Activated naive CD4-positive, alpha-beta T cell treated with anti-CD3 and anti-CD28 coated beads, Interleukin-2, amount 10 ng/mL, durations not matched to agents 7 days and 5 days (primary cell): ENCODE measurements at regions not wholly inside any gene's neighbourhood (a gene's known extent, or its start where the extent isn't known, plus 50 kb on each side); places are given as distances from the start of the nearest gene placed in this dataset.
"Not testable (repeated sequence)": the region's sequence is repeated elsewhere in the genome, so short reads cannot be mapped to it uniquely, and the experiment has no call there.

Source experiments
- CTCF ChIA-PET: fragments of 350-600 bp; sonication (Branson Sonifier 250); formaldehyde crosslinking; loops from one replicate; lab custom pipeline; 2021; ENCODE audit warnings: antibody characterized with exemption; lab: Charles Lee
- DNase-seq: peaks from one replicate; pipeline ENCODE4 v3.0.0-alpha.2; 2020
- H3K27ac Mint-ChIP-seq: one replicate; pipeline ENCODE4 v1.8.0; 2021; ENCODE audit warnings: mild to moderate bottlenecking, moderate library complexity, mixed read lengths
- H3K27me3 Mint-ChIP-seq: one replicate; pipeline ENCODE4 v1.8.0; 2021; ENCODE audit warnings: mild to moderate bottlenecking, mixed read lengths
- H3K36me3 Mint-ChIP-seq: one replicate; pipeline ENCODE4 v1.8.0; 2021; ENCODE audit warnings: mixed read lengths
- H3K4me1 Mint-ChIP-seq: one replicate; pipeline ENCODE4 v1.8.0; 2021; ENCODE audit warnings: mixed read lengths
- H3K4me3 Mint-ChIP-seq: one replicate; pipeline ENCODE4 v1.8.0; 2021; ENCODE audit warnings: mild to moderate bottlenecking, moderate library complexity, mixed read lengths
- H3K9me3 Mint-ChIP-seq: one replicate; pipeline ENCODE4 v1.8.0; 2021; ENCODE audit warnings: mixed read lengths

- H3K4me3 Mint-ChIP-seq = no peak overlapping the region
- no peak for DNase-seq
- H3K4me1 Mint-ChIP-seq = no peaks in the 10 kb centered on the region
- no peak overlapping the region for H3K27ac Mint-ChIP-seq
- CTCF ChIA-PET = no interaction called here
- peaks cover 10% of the 10 kb centered on the region for H3K9me3 Mint-ChIP-seq
- H3K27me3 Mint-ChIP-seq = no peaks in the 10 kb centered on the region
- H3K36me3 Mint-ChIP-seq = no peaks in the 10 kb centered on the region
Observed at GRCh38 chr7:52362521-52362920, 672.9 kb upstream of the POM121L12 start.

GRCh38 chr7:52360541-52360940 lies 674.9 kb upstream of the POM121L12 start:
- H3K27me3 Mint-ChIP-seq = no peaks in the 10 kb centered on the region

GRCh38 chr7:52355053-52355452 lies 680.4 kb upstream of the POM121L12 start:
- Mint-ChIP-seq H3K27me3 (no peaks in the 10 kb centered on the region), H3K9me3 (peaks cover 12% of the 10 kb centered on the region), H3K27ac (no peak overlapping the region), H3K36me3 (no peaks in the 10 kb centered on the region), H3K4me3 (no peak overlapping the region), H3K4me1 (no peaks in the 10 kb centered on the region)
- DNase-seq = no peak
- CTCF ChIA-PET = no interaction called here

More at GRCh38 chr7:52360541-52360940, 674.9 kb upstream of the POM121L12 start:
- DNase-seq = no peak
- CTCF ChIA-PET = no interaction called here
- H3K36me3 Mint-ChIP-seq = no peaks in the 10 kb centered on the region
- no peak overlapping the region for H3K27ac Mint-ChIP-seq
- H3K4me3 Mint-ChIP-seq = no peak overlapping the region
- no peaks in the 10 kb centered on the region for H3K4me1 Mint-ChIP-seq
- peaks cover 12% of the 10 kb centered on the region for H3K9me3 Mint-ChIP-seq

GRCh38 chr7:52352013-52352981 lies 683.1 kb upstream of the POM121L12 start:
- no peaks in the 10 kb centered on the region for H3K36me3 Mint-ChIP-seq
- no peak overlapping the region for H3K4me3 Mint-ChIP-seq
- DNase-seq = no peak
- H3K4me1 Mint-ChIP-seq = no peaks in the 10 kb centered on the region
- H3K27me3 Mint-ChIP-seq = no peaks in the 10 kb centered on the region
- CTCF ChIA-PET = no interaction called here
- peaks cover 9% of the 10 kb centered on the region for H3K9me3 Mint-ChIP-seq
- H3K27ac Mint-ChIP-seq = no peak overlapping the region

GRCh38 chr7:52344015-52344414 lies 691.4 kb upstream of the POM121L12 start:
- no peaks in the 10 kb centered on the region for H3K4me1 Mint-ChIP-seq
- no peaks in the 10 kb centered on the region for H3K36me3 Mint-ChIP-seq
- no peak for DNase-seq
- H3K9me3 Mint-ChIP-seq = peaks cover 12% of the 10 kb centered on the region
- no peak overlapping the region for H3K27ac Mint-ChIP-seq
- CTCF ChIA-PET = no interaction called here
- H3K4me3 Mint-ChIP-seq = no peak overlapping the region
- no peaks in the 10 kb centered on the region for H3K27me3 Mint-ChIP-seq

- no peak overlapping the region for H3K4me3 Mint-ChIP-seq
- no peak overlapping the region for H3K27ac Mint-ChIP-seq
- no peaks in the 10 kb centered on the region for H3K27me3 Mint-ChIP-seq
- H3K9me3 Mint-ChIP-seq = peaks cover 12% of the 10 kb centered on the region
- CTCF ChIA-PET = no interaction called here
- no peak for DNase-seq
- no peaks in the 10 kb centered on the region for H3K36me3 Mint-ChIP-seq
- H3K4me1 Mint-ChIP-seq = no peaks in the 10 kb centered on the region
Observed at GRCh38 chr7:52340067-52340466, 695.4 kb upstream of the POM121L12 start.

- H3K27ac Mint-ChIP-seq = peak overlapping the region; percentile 45
- H3K9me3 Mint-ChIP-seq = peaks cover 28% of the 10 kb centered on the region
- H3K36me3 Mint-ChIP-seq, CTCF ChIA-PET, H3K4me3 Mint-ChIP-seq, H3K4me1 Mint-ChIP-seq, H3K27me3 Mint-ChIP-seq: not testable (repeated sequence)
- peak; percentile 47 for DNase-seq
Observed at GRCh38 chr7:52328328-52328727, 707.1 kb upstream of the POM121L12 start.

GRCh38 chr7:52325237-52325636 lies 710.2 kb upstream of the POM121L12 start:
- no peak for DNase-seq
- H3K4me1 Mint-ChIP-seq = peaks cover 8% of the 10 kb centered on the region
- H3K9me3 Mint-ChIP-seq = peaks cover 25% of the 10 kb centered on the region
- no peak overlapping the region for H3K27ac Mint-ChIP-seq
- H3K36me3 Mint-ChIP-seq = peaks cover 3% of the 10 kb centered on the region
- H3K27me3 Mint-ChIP-seq = no peaks in the 10 kb centered on the region
- CTCF ChIA-PET = no interaction called here
- no peak overlapping the region for H3K4me3 Mint-ChIP-seq

- Mint-ChIP-seq H3K27me3 (no peaks in the 10 kb centered on the region), H3K9me3 (peaks cover 19% of the 10 kb centered on the region), H3K4me1 (peaks cover 3% of the 10 kb centered on the region), H3K4me3 (no peak overlapping the region), H3K27ac (no peak overlapping the region), H3K36me3 (no peaks in the 10 kb centered on the region)
- CTCF ChIA-PET = no interaction called here
- no peak for DNase-seq
Observed at GRCh38 chr7:52323202-52323746, 712.2 kb upstream of the POM121L12 start.

GRCh38 chr7:52320610-52321009 lies 714.8 kb upstream of the POM121L12 start:
- Mint-ChIP-seq H3K9me3 (peaks cover 17% of the 10 kb centered on the region), H3K27me3 (no peaks in the 10 kb centered on the region), H3K4me3 (no peak overlapping the region), H3K27ac (no peak overlapping the region), H3K4me1 (no peaks in the 10 kb centered on the region), H3K36me3 (no peaks in the 10 kb centered on the region)
- no peak for DNase-seq
- CTCF ChIA-PET = no interaction called here

- CTCF ChIA-PET = no interaction called here
- Mint-ChIP-seq H3K4me1 (no peaks in the 10 kb centered on the region), H3K36me3 (no peaks in the 10 kb centered on the region), H3K4me3 (no peak overlapping the region), H3K27me3 (no peaks in the 10 kb centered on the region), H3K9me3 (peaks cover 16% of the 10 kb centered on the region), H3K27ac (no peak overlapping the region)
- DNase-seq = no peak
Observed at GRCh38 chr7:52317921-52318320, 717.5 kb upstream of the POM121L12 start.

GRCh38 chr7:52311886-52312285 lies 723.5 kb upstream of the POM121L12 start:
- Mint-ChIP-seq H3K4me1 (no peaks in the 10 kb centered on the region), H3K27ac (no peak overlapping the region), H3K9me3 (peaks cover 7% of the 10 kb centered on the region), H3K36me3 (no peaks in the 10 kb centered on the region), H3K27me3 (no peaks in the 10 kb centered on the region), H3K4me3 (no peak overlapping the region)
- DNase-seq = no peak
- CTCF ChIA-PET = no interaction called here

- CTCF ChIA-PET = no interaction called here
Observed at GRCh38 chr7:52309631-52310030, 725.8 kb upstream of the POM121L12 start.

GRCh38 chr7:52302765-52303520 lies 732.5 kb upstream of the POM121L12 start:
- CTCF ChIA-PET = no interaction called here
- no peaks in the 10 kb centered on the region for H3K36me3 Mint-ChIP-seq

More at GRCh38 chr7:52309631-52310030, 725.8 kb upstream of the POM121L12 start:
- DNase-seq = no peak
- Mint-ChIP-seq H3K4me3 (no peak overlapping the region), H3K36me3 (no peaks in the 10 kb centered on the region), H3K4me1 (no peaks in the 10 kb centered on the region), H3K27me3 (no peaks in the 10 kb centered on the region), H3K27ac (no peak overlapping the region), H3K9me3 (peaks cover 3% of the 10 kb centered on the region)

More at GRCh38 chr7:52302765-52303520, 732.5 kb upstream of the POM121L12 start:
- no peaks in the 10 kb centered on the region for H3K4me1 Mint-ChIP-seq
- peaks cover 11% of the 10 kb centered on the region for H3K9me3 Mint-ChIP-seq
- no peak overlapping the region for H3K4me3 Mint-ChIP-seq
- no peak overlapping the region for H3K27ac Mint-ChIP-seq
- H3K27me3 Mint-ChIP-seq = no peaks in the 10 kb centered on the region
- DNase-seq = no peak
